ENCODE measurements at regions not wholly inside any gene's neighbourhood (a gene's known extent, or its start where the extent isn't known, plus 50 kb on each side); places are given as distances from the start of the nearest gene placed in this dataset.

DNA sequence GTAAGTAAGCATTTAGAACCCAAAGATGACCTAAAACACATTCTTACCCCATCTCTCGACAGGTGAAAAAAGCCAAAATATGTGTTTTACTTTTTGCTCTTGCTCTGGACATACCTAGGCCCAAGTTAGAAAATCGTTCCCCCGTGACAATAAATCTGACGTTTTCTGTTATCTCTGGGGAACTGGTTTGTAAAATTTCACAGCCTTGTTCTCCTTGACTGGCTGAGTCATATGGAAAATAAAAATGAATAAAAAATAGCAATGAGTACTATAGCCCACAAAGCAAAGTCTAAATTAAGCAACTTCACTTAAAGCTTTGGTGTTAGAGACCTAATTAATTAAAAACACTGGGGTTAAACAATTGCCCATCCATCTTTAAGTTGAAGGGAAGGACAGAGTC is 286.9 kb upstream of the CLINT1 start:
- ATAC-seq = no peak
- H3K27me3 ChIP-seq (ENCODE audit: control insufficient read depth, insufficient read depth, low read length) = no peaks in the 10 kb centered on the region
- Mint-ChIP-seq H3K4me3 (no peak overlapping the region), H3K4me1 (no peaks in the 10 kb centered on the region), H3K9me3 (peaks cover 0 to 3% of the 10 kb centered on the region in 2 donors), H3K36me3 (no peaks in the 10 kb centered on the region), H3K27me3 (ENCODE audit: low read depth in 2 of 2) (peaks cover 0 to 3% of the 10 kb centered on the region in 2 donors), H3K27ac (no peak overlapping the region)
- H3K4me1 ChIP-seq (ENCODE audit: control insufficient read depth, insufficient read depth, low read length) = no peaks in the 10 kb centered on the region
- H3K9me3 ChIP-seq (ENCODE audit: control insufficient read depth, insufficient read depth, low read length) = no peaks in the 10 kb centered on the region
- intact Hi-C loops (cut with micrococcal nuclease) = no loop called here
- no peak overlapping the region for H3K4me3 ChIP-seq (ENCODE audit: low read length)
- no peak overlapping the region for H3K27ac ChIP-seq (ENCODE audit: low read length)
- TF ChIP-seq, protein P1, sequence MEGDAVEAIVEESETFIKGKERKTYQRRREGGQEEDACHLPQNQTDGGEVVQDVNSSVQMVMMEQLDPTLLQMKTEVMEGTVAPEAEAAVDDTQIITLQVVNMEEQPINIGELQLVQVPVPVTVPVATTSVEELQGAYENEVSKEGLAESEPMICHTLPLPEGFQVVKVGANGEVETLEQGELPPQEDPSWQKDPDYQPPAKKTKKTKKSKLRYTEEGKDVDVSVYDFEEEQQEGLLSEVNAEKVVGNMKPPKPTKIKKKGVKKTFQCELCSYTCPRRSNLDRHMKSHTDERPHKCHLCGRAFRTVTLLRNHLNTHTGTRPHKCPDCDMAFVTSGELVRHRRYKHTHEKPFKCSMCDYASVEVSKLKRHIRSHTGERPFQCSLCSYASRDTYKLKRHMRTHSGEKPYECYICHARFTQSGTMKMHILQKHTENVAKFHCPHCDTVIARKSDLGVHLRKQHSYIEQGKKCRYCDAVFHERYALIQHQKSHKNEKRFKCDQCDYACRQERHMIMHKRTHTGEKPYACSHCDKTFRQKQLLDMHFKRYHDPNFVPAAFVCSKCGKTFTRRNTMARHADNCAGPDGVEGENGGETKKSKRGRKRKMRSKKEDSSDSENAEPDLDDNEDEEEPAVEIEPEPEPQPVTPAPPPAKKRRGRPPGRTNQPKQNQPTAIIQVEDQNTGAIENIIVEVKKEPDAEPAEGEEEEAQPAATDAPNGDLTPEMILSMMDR (IDR thresholded peaks at IDR 0.05) = no peak
- WGBS (ENCODE audit: insufficient coverage) = 87% methylated on average over 4 of the region's 4 CpGs
- no peak for DNase-seq
- no peaks in the 10 kb centered on the region for H3K36me3 ChIP-seq (ENCODE audit: control insufficient read depth, insufficient read depth, low read length)

DNA sequence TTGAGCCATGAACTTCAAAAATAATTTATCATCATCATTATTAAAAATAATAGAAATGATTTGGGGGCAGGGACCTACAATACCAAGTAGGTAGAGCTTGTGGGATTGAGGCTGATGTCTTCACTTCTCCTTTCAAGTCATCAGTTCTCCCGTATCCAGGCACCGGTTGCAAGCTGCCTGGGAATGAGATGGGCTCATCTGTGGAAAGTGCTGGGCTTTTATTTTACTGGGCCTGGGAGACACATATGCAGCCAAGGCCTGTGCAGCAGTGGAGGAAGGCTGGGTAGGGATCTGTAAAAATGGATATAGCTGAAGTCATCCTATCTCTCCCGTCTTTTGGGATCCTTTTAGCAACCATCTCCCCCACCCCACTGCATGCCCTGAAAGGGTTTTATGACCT is 284.1 kb upstream of the CLINT1 start:
- Histone ChIP-seq H3K36me3 (ENCODE audit: control insufficient read depth, insufficient read depth, low read length) (no peaks in the 10 kb centered on the region), H3K27me3 (ENCODE audit: control insufficient read depth, insufficient read depth, low read length) (no peaks in the 10 kb centered on the region), H3K4me3 (ENCODE audit: low read length) (no peak overlapping the region), H3K9me3 (ENCODE audit: control insufficient read depth, insufficient read depth, low read length) (no peaks in the 10 kb centered on the region), H3K4me1 (ENCODE audit: control insufficient read depth, insufficient read depth, low read length) (no peaks in the 10 kb centered on the region), H3K27ac (ENCODE audit: low read length) (no peak overlapping the region)
- TF ChIP-seq, protein P1 (IDR thresholded peaks at IDR 0.05) = no peak
- H3K4me1 Mint-ChIP-seq = no peaks in the 10 kb centered on the region
- no peak overlapping the region for H3K4me3 Mint-ChIP-seq
- intact Hi-C loops (cut with micrococcal nuclease) = no loop called here
- H3K9me3 Mint-ChIP-seq = no peaks in the 10 kb centered on the region
- no peak for DNase-seq
- H3K27me3 Mint-ChIP-seq (ENCODE audit: low read depth in 2 of 2) = peaks cover 0 to 10% of the 10 kb centered on the region in 2 donors
- no peak overlapping the region for H3K27ac Mint-ChIP-seq
- no peak for ATAC-seq
- H3K36me3 Mint-ChIP-seq = no peaks in the 10 kb centered on the region
- WGBS (ENCODE audit: insufficient coverage) = 100% methylated on average over 2 of the region's 3 CpGs

DNA sequence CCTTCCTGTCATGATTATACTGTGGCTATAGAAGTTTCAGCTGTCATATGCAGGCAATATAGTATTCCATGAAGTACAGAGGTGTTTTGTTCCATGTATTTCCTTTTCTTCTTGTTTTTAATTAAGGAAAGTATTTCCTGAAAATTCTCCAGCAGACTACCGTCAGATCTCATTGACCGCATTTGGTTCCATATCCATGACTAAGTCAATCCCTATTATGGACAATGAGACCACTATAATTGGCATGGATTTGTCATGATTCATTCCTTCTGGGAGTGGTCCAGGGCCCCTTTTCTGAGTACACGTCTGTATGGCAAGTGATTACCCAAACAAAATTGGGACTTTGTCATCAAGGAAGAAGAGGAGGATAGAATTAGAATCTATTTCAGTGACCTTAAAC is 283.2 kb upstream of the CLINT1 start:
- Histone ChIP-seq H3K4me3 (ENCODE audit: low read length) (no peak overlapping the region), H3K9me3 (ENCODE audit: control insufficient read depth, insufficient read depth, low read length) (no peaks in the 10 kb centered on the region), H3K4me1 (ENCODE audit: control insufficient read depth, insufficient read depth, low read length) (no peaks in the 10 kb centered on the region), H3K36me3 (ENCODE audit: control insufficient read depth, insufficient read depth, low read length) (no peaks in the 10 kb centered on the region), H3K27me3 (ENCODE audit: control insufficient read depth, insufficient read depth, low read length) (no peaks in the 10 kb centered on the region), H3K27ac (ENCODE audit: low read length) (no peak overlapping the region)
- intact Hi-C loops (cut with micrococcal nuclease) = no loop called here
- DNase-seq = no peak
- no peaks in the 10 kb centered on the region for H3K9me3 Mint-ChIP-seq
- no peak overlapping the region for H3K4me3 Mint-ChIP-seq
- WGBS (ENCODE audit: insufficient coverage) = 97% methylated on average over 2 of the region's 3 CpGs
- H3K36me3 Mint-ChIP-seq = no peaks in the 10 kb centered on the region
- no peak for ATAC-seq
- peaks cover 0 to 10% of the 10 kb centered on the region in 2 donors for H3K27me3 Mint-ChIP-seq (ENCODE audit: low read depth in 2 of 2)
- no peak overlapping the region for H3K27ac Mint-ChIP-seq
- H3K4me1 Mint-ChIP-seq = no peaks in the 10 kb centered on the region
- TF ChIP-seq, protein P1 (IDR thresholded peaks at IDR 0.05) = no peak

DNA sequence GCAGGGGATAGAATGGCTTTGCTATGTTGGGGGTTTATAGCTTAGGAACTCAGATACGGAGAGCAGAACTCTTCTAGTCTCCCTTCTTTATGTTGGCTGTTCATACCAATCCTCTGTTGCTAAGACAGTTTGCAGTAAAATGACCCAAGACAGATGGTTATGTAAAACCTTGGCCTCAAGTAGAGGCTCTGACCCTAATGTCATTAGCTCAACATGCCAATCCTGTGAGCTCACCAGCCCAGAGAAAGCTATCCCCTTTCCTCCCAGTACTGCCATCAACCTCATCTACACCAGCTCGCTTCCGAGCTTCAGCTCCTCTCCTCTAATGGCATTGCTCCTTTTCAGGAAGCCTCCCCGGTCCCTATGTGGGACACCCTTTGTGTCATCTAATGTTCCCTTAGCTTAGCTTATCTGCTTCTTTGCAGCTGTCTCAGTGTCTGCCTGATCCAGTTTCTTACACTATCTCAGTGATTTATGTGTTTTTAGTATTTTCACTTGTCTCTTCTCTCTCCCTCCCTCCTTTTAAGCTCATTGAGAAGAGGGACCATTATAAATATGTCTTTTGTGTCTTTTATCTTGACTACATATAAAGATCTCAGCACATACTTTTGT is 281.3 kb upstream of the CLINT1 start:
- Histone ChIP-seq H3K27me3 (ENCODE audit: control insufficient read depth, insufficient read depth, low read length) (no peaks in the 10 kb centered on the region), H3K27ac (ENCODE audit: low read length) (no peak overlapping the region), H3K36me3 (ENCODE audit: control insufficient read depth, insufficient read depth, low read length) (no peaks in the 10 kb centered on the region), H3K4me1 (ENCODE audit: control insufficient read depth, insufficient read depth, low read length) (no peaks in the 10 kb centered on the region), H3K9me3 (ENCODE audit: control insufficient read depth, insufficient read depth, low read length) (no peaks in the 10 kb centered on the region), H3K4me3 (ENCODE audit: low read length) (no peak overlapping the region)
- H3K4me1 Mint-ChIP-seq = no peaks in the 10 kb centered on the region
- H3K9me3 Mint-ChIP-seq = no peaks in the 10 kb centered on the region
- H3K36me3 Mint-ChIP-seq = no peaks in the 10 kb centered on the region
- WGBS (ENCODE audit: insufficient coverage) = 96% methylated on average over 4 of the region's 4 CpGs
- H3K27ac Mint-ChIP-seq = no peak overlapping the region
- TF ChIP-seq, protein P1 (IDR thresholded peaks at IDR 0.05) = no peak
- ATAC-seq (no peak), DNase-seq (no peak)
- peaks cover 0 to 10% of the 10 kb centered on the region in 2 donors for H3K27me3 Mint-ChIP-seq (ENCODE audit: low read depth in 2 of 2)
- intact Hi-C loops (cut with micrococcal nuclease) = no loop called here
- no peak overlapping the region for H3K4me3 Mint-ChIP-seq

Measured in natural killer cell (primary cell).